K562 (cell line): ENCODE measurements at regions not wholly inside any gene's neighbourhood (a gene's known extent, or its start where the extent isn't known, plus 50 kb on each side); places are given as distances from the start of the nearest gene placed in this dataset.

ENCODE experiments used
- AFF4 ChIP-seq: sonication (generic); formaldehyde crosslinking; IDR thresholded peaks from 2 replicates; pipeline ENCODE4 v1.8.0; 2023; ENCODE audit warnings: mild to moderate bottlenecking, missing genetic modification reagents
- ERF ChIP-seq: fragments of 450-650 bp; formaldehyde crosslinking; IDR thresholded peaks from 2 replicates; pipeline ENCODE4 v1.4.0; 2020; ENCODE audit warnings: mild to moderate bottlenecking, mixed read lengths
- ETS2 ChIP-seq: IDR thresholded peaks from 2 replicates; pipeline ENCODE4 v1.6.1; 2016; ENCODE audit warnings: borderline replicate concordance, missing genetic modification characterization, mild to moderate bottlenecking, moderate library complexity, missing compliant biosample characterization; ENCODE audit not compliant: poor library complexity, severe bottlenecking
- MEIS2 ChIP-seq: fragments of 450-650 bp; IDR thresholded peaks from 2 replicates; pipeline ENCODE4 v1.6.1; 2014; ENCODE audit warnings: mild to moderate bottlenecking; ENCODE audit not compliant: partially characterized antibody
- NELFE ChIP-seq: IDR thresholded peaks from 2 replicates; pipeline ENCODE4 v1.6.1; 2011; ENCODE audit warnings: mild to moderate bottlenecking; ENCODE audit not compliant: insufficient read depth, insufficient read length
- PHB2 ChIP-seq: fragments of 450-650 bp; IDR thresholded peaks from 2 replicates; pipeline ENCODE4 v1.6.1; 2017; ENCODE audit warnings: low read depth
- SRF ChIP-seq, 2 experiments: fragments of 250-450, 450-650 bp in 1 of 2; sonication (Bioruptor Pico) in 1 of 2; sonication (generic) in 1 of 2; formaldehyde crosslinking; IDR thresholded peaks; 2 replicates each; pipeline versions ENCODE4 v1.5.0 to v1.5.1; 2020 to 2022; ENCODE audit warnings: mild to moderate bottlenecking in 1 of 2, missing genetic modification reagents in 1 of 2
- TAL1 ChIP-seq: fragments of 450-650 bp; IDR thresholded peaks from 2 replicates; pipeline ENCODE4 v1.6.1; 2016; ENCODE audit warnings: mild to moderate bottlenecking
- TBP ChIP-seq: optimal IDR thresholded peaks from 2 replicates; pipeline ENCODE3; 2011; ENCODE audit warnings: low read depth, low read length, improper control_type of control experiment
- TCF7 ChIP-seq: sonication (generic); IDR thresholded peaks from 2 replicates; pipeline ENCODE4 v1.6.1; 2016; ENCODE audit warnings: antibody characterized with exemption, borderline replicate concordance
- U2AF2 ChIP-seq: fragments of 200-400 bp; formaldehyde crosslinking; optimal IDR thresholded peaks from 2 replicates; pipeline ENCODE3; 2017; ENCODE audit warnings: low read depth, mild to moderate bottlenecking, low read length
- ZBTB17 ChIP-seq: fragments of 450-650 bp; formaldehyde crosslinking; IDR thresholded peaks from 2 replicates; pipeline ENCODE4 v1.4.0; 2020; ENCODE audit warnings: mild to moderate bottlenecking
- ZFP1 ChIP-seq: fragments of 450-650 bp; formaldehyde crosslinking; IDR thresholded peaks from 2 replicates; pipeline ENCODE4 v1.4.0; 2020; ENCODE audit warnings: mild to moderate bottlenecking, mixed read lengths
- ZNF282 ChIP-seq: sonication (generic); formaldehyde crosslinking; IDR thresholded peaks from 2 replicates; pipeline ENCODE4 v1.8.1; 2023; ENCODE audit warnings: missing genetic modification reagents
- ZSCAN29 ChIP-seq: fragments of 450-650 bp; IDR thresholded peaks from 2 replicates; pipeline ENCODE4 v1.6.1; 2017
- TF ChIP-seq, protein P1 (sequence below), 2 experiments: fragments of 450-650 bp; IDR thresholded peaks; 2 replicates each; pipeline ENCODE4 v1.6.1; 2018; ENCODE audit warnings: mild to moderate bottlenecking in 2 of 2, low read depth in 1 of 2; ENCODE audit not compliant: partially characterized antibody in 2 of 2
- TF ChIP-seq, protein P2 (sequence below): sonication (generic); IDR thresholded peaks from 2 replicates; pipeline ENCODE4 v1.6.1; 2016
- TF ChIP-seq, protein P3 (sequence below): IDR thresholded peaks from 2 replicates; pipeline ENCODE4 v1.6.1; 2011; ENCODE audit not compliant: insufficient read length; ENCODE audit errors: extremely low read depth

- TF ChIP-seq, protein P1, sequence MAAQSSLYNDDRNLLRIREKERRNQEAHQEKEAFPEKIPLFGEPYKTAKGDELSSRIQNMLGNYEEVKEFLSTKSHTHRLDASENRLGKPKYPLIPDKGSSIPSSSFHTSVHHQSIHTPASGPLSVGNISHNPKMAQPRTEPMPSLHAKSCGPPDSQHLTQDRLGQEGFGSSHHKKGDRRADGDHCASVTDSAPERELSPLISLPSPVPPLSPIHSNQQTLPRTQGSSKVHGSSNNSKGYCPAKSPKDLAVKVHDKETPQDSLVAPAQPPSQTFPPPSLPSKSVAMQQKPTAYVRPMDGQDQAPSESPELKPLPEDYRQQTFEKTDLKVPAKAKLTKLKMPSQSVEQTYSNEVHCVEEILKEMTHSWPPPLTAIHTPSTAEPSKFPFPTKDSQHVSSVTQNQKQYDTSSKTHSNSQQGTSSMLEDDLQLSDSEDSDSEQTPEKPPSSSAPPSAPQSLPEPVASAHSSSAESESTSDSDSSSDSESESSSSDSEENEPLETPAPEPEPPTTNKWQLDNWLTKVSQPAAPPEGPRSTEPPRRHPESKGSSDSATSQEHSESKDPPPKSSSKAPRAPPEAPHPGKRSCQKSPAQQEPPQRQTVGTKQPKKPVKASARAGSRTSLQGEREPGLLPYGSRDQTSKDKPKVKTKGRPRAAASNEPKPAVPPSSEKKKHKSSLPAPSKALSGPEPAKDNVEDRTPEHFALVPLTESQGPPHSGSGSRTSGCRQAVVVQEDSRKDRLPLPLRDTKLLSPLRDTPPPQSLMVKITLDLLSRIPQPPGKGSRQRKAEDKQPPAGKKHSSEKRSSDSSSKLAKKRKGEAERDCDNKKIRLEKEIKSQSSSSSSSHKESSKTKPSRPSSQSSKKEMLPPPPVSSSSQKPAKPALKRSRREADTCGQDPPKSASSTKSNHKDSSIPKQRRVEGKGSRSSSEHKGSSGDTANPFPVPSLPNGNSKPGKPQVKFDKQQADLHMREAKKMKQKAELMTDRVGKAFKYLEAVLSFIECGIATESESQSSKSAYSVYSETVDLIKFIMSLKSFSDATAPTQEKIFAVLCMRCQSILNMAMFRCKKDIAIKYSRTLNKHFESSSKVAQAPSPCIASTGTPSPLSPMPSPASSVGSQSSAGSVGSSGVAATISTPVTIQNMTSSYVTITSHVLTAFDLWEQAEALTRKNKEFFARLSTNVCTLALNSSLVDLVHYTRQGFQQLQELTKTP (IDR thresholded peaks at IDR 0.05; ENCODE audit: low read depth in 1 of 2, partially characterized antibody in 2 of 2), result peak in 1 of 2 experiments; percentile 36
- no peak for TF ChIP-seq SRF (CRISPR knock-in tag; IDR thresholded peaks at IDR 0.05)
- TF ChIP-seq ZSCAN29, result no peak
- no peak for TF ChIP-seq ERF (CRISPR knock-in tag)
- TF ChIP-seq, protein P2, sequence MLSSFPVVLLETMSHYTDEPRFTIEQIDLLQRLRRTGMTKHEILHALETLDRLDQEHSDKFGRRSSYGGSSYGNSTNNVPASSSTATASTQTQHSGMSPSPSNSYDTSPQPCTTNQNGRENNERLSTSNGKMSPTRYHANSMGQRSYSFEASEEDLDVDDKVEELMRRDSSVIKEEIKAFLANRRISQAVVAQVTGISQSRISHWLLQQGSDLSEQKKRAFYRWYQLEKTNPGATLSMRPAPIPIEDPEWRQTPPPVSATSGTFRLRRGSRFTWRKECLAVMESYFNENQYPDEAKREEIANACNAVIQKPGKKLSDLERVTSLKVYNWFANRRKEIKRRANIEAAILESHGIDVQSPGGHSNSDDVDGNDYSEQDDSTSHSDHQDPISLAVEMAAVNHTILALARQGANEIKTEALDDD, result no peak
- TF ChIP-seq ZNF282 (CRISPR knock-in tag), result no peak
- no peak for TF ChIP-seq TBP
- no peak for TF ChIP-seq ETS2 (tag)
- no peak for TF ChIP-seq U2AF2
- TF ChIP-seq TAL1, result peak; percentile 25; the same call in 1 of the 2 replicates
- TF ChIP-seq, protein P3, sequence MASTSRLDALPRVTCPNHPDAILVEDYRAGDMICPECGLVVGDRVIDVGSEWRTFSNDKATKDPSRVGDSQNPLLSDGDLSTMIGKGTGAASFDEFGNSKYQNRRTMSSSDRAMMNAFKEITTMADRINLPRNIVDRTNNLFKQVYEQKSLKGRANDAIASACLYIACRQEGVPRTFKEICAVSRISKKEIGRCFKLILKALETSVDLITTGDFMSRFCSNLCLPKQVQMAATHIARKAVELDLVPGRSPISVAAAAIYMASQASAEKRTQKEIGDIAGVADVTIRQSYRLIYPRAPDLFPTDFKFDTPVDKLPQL, result no peak
- no peak for TF ChIP-seq NELFE
- TF ChIP-seq TCF7, result no peak
- peak; percentile 26 for TF ChIP-seq MEIS2
- TF ChIP-seq ZFP1 (CRISPR knock-in tag), result no peak
- TF ChIP-seq ZBTB17, result peak; percentile 72; the same call in 1 of the 2 replicates
- no peak for TF ChIP-seq PHB2
- TF ChIP-seq AFF4 (CRISPR knock-in tag), result no peak
Observed at GRCh38 chr11:57913715-57914704, 109.7 kb upstream of the OR9Q1 start (continued).
